ENCODE measurements at regions not wholly inside any gene's neighbourhood (a gene's known extent, or its start where the extent isn't known, plus 50 kb on each side); places are given as distances from the start of the nearest gene placed in this dataset.

DNA sequence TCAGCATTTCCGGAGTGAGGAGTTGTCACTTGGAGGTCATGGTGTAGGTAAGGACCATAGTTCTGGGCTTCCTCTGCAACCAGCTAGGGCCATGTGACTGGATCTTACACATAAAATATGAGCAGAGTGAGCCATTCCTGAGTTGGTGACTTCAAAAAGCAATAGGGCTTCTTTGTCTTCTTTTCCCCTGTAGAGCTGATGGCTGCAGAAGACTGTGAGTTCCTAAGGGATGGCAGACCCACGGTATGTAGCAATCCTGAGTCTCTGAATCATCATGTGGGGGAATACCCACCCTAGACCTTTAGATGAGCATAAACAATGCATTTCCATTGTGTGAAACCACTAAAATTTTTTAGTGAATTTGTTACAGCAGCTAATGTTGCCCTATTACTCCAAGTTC, 151.1 kb upstream of the TBX3 start:
- TF ChIP-seq, protein P1, sequence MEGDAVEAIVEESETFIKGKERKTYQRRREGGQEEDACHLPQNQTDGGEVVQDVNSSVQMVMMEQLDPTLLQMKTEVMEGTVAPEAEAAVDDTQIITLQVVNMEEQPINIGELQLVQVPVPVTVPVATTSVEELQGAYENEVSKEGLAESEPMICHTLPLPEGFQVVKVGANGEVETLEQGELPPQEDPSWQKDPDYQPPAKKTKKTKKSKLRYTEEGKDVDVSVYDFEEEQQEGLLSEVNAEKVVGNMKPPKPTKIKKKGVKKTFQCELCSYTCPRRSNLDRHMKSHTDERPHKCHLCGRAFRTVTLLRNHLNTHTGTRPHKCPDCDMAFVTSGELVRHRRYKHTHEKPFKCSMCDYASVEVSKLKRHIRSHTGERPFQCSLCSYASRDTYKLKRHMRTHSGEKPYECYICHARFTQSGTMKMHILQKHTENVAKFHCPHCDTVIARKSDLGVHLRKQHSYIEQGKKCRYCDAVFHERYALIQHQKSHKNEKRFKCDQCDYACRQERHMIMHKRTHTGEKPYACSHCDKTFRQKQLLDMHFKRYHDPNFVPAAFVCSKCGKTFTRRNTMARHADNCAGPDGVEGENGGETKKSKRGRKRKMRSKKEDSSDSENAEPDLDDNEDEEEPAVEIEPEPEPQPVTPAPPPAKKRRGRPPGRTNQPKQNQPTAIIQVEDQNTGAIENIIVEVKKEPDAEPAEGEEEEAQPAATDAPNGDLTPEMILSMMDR (conservative IDR thresholded peaks at IDR 0.05; ENCODE audit: low read depth, low read length) = no peak
- no peak for TF ChIP-seq EZH2phosphoT487 (IDR thresholded peaks at IDR 0.05; ENCODE audit: borderline replicate concordance, low read length)
- no peak for TF ChIP-seq EZH2 (IDR thresholded peaks at IDR 0.05; ENCODE audit: low read length, unreplicated experiment)
